Keratinocyte (primary cell): ENCODE measurements at regions not wholly inside any gene's neighbourhood (a gene's known extent, or its start where the extent isn't known, plus 50 kb on each side); places are given as distances from the start of the nearest gene placed in this dataset.

Experiments
- EZH2 ChIP-seq: IDR thresholded peaks from one replicate; pipeline ENCODE4 v1.6.1; 2012; ENCODE audit warnings: inconsistent platforms, mild to moderate bottlenecking, low read length, moderate library complexity
- TF ChIP-seq, protein P1 (sequence below), 3 experiments: IDR thresholded peaks in 1 of 3; conservative IDR thresholded peaks in 1 of 3; optimal IDR thresholded peaks in 1 of 3; 2 replicates in 2 of 3; 3 replicates in 1 of 3; pipeline versions ENCODE3 to v1.5.1; 2011; ENCODE audit warnings: low read length in 3 of 3, mild to moderate bottlenecking in 3 of 3, moderate library complexity in 2 of 3, control low read depth in 1 of 3, inconsistent platforms in 1 of 3; ENCODE audit not compliant: insufficient read depth in 2 of 3; ENCODE audit errors: extremely low read depth in 1 of 3

DNA sequence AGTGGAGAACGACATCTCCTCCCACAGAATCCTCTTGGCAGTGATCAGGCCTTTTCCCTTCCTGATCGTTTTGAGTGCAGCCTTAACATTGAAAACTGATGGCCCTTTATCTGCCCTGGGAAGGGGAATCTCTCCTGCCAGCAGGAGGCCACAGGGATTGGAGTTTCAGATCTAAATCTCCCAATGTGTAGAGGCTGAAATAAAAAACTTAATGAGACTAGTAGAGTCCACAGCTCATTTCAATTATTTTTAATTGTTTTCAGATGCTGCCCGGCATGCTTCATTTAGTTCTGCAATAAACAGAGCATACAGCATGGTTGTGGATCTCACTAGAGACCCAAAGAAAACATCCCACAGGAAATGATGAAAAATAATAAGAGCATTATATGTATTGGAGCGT, 662.2 kb upstream of the HS3ST5 start:
- TF ChIP-seq, protein P1, sequence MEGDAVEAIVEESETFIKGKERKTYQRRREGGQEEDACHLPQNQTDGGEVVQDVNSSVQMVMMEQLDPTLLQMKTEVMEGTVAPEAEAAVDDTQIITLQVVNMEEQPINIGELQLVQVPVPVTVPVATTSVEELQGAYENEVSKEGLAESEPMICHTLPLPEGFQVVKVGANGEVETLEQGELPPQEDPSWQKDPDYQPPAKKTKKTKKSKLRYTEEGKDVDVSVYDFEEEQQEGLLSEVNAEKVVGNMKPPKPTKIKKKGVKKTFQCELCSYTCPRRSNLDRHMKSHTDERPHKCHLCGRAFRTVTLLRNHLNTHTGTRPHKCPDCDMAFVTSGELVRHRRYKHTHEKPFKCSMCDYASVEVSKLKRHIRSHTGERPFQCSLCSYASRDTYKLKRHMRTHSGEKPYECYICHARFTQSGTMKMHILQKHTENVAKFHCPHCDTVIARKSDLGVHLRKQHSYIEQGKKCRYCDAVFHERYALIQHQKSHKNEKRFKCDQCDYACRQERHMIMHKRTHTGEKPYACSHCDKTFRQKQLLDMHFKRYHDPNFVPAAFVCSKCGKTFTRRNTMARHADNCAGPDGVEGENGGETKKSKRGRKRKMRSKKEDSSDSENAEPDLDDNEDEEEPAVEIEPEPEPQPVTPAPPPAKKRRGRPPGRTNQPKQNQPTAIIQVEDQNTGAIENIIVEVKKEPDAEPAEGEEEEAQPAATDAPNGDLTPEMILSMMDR (optimal IDR thresholded peaks at IDR 0.05 in 1 of 3, IDR thresholded peaks at IDR 0.05 in 1 of 3, conservative IDR thresholded peaks at IDR 0.05 in 1 of 3; ENCODE audit: extremely low read depth in 1 of 3, insufficient read depth in 2 of 3, low read length in 3 of 3): no peak
- no peak for TF ChIP-seq EZH2
